OCI-LY7 (cell line): ENCODE measurements at regions not wholly inside any gene's neighbourhood (a gene's known extent, or its start where the extent isn't known, plus 50 kb on each side); places are given as distances from the start of the nearest gene placed in this dataset.

Experiments used
- BruUV-seq: library from RNA; stranded (reverse); fragments of 400-500 nt; replicated peaks from 2 replicates; lab custom pipeline; 2021; lab: Mats Ljungman, UMichigan
- CTCF ChIA-PET: fragments of 300-600 bp; sonication (Branson Sonifier 250); formaldehyde crosslinking; loops from one replicate; lab custom pipeline; 2022; ENCODE audit warnings: antibody characterized with exemption; ENCODE audit not compliant: unreplicated experiment; lab: Charles Lee
- POLR2A ChIA-PET: fragments of 300-600 bp; sonication (Branson Sonifier 250); formaldehyde crosslinking; loops from one replicate; lab custom pipeline; 2022; ENCODE audit warnings: antibody characterized with exemption; lab: Charles Lee
- DNase-seq: peaks from one replicate; pipeline ENCODE4 v3.0.0-alpha.2; 2015; ENCODE audit warnings: low spot score
- H2AFZ ChIP-seq: fragments of 200-600 bp; sonication (generic), shearing (Covaris generic); 2 replicates; pipeline ENCODE4 v1.6.1; 2014; ENCODE audit warnings: mild to moderate bottlenecking, antibody characterized with exemption, low read length, moderate library complexity
- H3K27ac ChIP-seq: fragments of 200-600 bp; sonication (generic); 2 replicates; pipeline ENCODE4 v1.5.1; 2014; ENCODE audit warnings: mixed run types, low read depth, mild to moderate bottlenecking, moderate library complexity, low read length, inconsistent platforms; ENCODE audit not compliant: poor library complexity, severe bottlenecking
- H3K36me3 ChIP-seq: fragments of 200-600 bp; sonication (generic); 2 replicates; pipeline ENCODE4 v1.6.1; 2014; ENCODE audit warnings: mild to moderate bottlenecking, antibody characterized with exemption, low read length, moderate library complexity, mixed read lengths; ENCODE audit not compliant: insufficient read depth
- H3K4me1 ChIP-seq: fragments of 200-600 bp; sonication (generic); 2 replicates; pipeline ENCODE4 v1.5.1; 2014; ENCODE audit warnings: mild to moderate bottlenecking, low read length; ENCODE audit not compliant: insufficient read depth, poor library complexity, severe bottlenecking
- H3K4me2 ChIP-seq: fragments of 200-600 bp; sonication (generic); 2 replicates; pipeline ENCODE4 v1.6.1; 2014; ENCODE audit warnings: mild to moderate bottlenecking, low read length
- H3K4me3 ChIP-seq: fragments of 200-600 bp; sonication (generic); 2 replicates; pipeline ENCODE4 v1.5.1; 2014; ENCODE audit warnings: mild to moderate bottlenecking, low read depth, low read length; ENCODE audit not compliant: poor library complexity, severe bottlenecking
- H3K79me2 ChIP-seq: fragments of 200-600 bp; sonication (generic); 2 replicates; pipeline ENCODE4 v1.6.1; 2016; ENCODE audit warnings: low read depth, mild to moderate bottlenecking, low read length, moderate library complexity, mixed read lengths; ENCODE audit not compliant: insufficient read depth
- H3K9me2 ChIP-seq: fragments of 200-600 bp; sonication (generic); 2 replicates; pipeline ENCODE4 v1.6.1; 2016; ENCODE audit warnings: mild to moderate bottlenecking, low read length, mixed read lengths; ENCODE audit not compliant: insufficient read depth
- H3K9me3 ChIP-seq: fragments of 200-600 bp; sonication (generic); 2 replicates; pipeline ENCODE4 v1.6.1; 2014; ENCODE audit warnings: mild to moderate bottlenecking, mixed run types, low read length, mixed read lengths
- H4K20me1 ChIP-seq: fragments of 200-600 bp; sonication (generic); 2 replicates; pipeline ENCODE4 v1.6.1; 2014; ENCODE audit warnings: mild to moderate bottlenecking, antibody characterized with exemption, low read length, moderate library complexity, mixed read lengths; ENCODE audit not compliant: insufficient read depth
- EZH2phosphoT487 ChIP-seq: fragments of 200-600 bp; sonication (generic); IDR thresholded peaks from 2 replicates; pipeline ENCODE4 v1.6.1; 2018; ENCODE audit warnings: low read depth, borderline replicate concordance, mild to moderate bottlenecking, mixed run types, antibody characterized with exemption, low read length, moderate library complexity, mixed read lengths
- intact Hi-C: fragments of 100-400 bp; cut with micrococcal nuclease; formaldehyde crosslinking; loops from one replicate; pipeline ENCODE4 v1.10.0; 2022; ENCODE audit not compliant: unreplicated experiment
- TF ChIP-seq, protein P1 (sequence below): fragments of 200-600 bp; sonication (generic); conservative IDR thresholded peaks from 2 replicates; pipeline ENCODE4 v1.5.1; 2014; ENCODE audit warnings: mild to moderate bottlenecking, antibody characterized with exemption, low read length, moderate library complexity, mixed read lengths

DNA sequence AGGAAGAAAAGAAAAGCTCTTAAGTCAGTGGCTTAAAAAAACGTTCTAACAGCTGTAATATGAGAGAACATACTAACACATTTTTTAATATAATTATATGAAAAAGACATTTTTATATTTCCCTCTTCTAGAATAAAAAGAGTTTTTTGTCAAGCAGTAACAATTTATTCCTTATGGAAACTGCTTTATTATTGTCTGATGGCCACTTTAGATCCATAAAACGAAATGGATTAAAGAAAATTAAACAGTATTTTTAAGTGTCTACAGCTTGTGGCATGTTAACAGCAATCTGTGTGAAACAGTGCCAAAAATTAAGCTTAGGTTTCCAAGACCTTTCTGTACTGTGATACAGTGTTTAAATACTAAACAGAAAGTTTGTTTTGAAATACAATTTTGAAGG lies 55.5 kb upstream of the TENM3 start:
- Histone ChIP-seq H3K4me2 (no peak overlapping the region), H3K9me3 (no peaks in the 10 kb centered on the region), H3K4me3 (no peak overlapping the region), H2AFZ (no peak overlapping the region), H3K79me2 (no peaks in the 10 kb centered on the region), H3K36me3 (no peaks in the 10 kb centered on the region), H3K27ac (no peak overlapping the region), H3K4me1 (no peaks in the 10 kb centered on the region), H3K9me2 (no peaks in the 10 kb centered on the region), H4K20me1 (no peaks in the 10 kb centered on the region)
- no peak for TF ChIP-seq EZH2phosphoT487
- TF ChIP-seq, protein P1, sequence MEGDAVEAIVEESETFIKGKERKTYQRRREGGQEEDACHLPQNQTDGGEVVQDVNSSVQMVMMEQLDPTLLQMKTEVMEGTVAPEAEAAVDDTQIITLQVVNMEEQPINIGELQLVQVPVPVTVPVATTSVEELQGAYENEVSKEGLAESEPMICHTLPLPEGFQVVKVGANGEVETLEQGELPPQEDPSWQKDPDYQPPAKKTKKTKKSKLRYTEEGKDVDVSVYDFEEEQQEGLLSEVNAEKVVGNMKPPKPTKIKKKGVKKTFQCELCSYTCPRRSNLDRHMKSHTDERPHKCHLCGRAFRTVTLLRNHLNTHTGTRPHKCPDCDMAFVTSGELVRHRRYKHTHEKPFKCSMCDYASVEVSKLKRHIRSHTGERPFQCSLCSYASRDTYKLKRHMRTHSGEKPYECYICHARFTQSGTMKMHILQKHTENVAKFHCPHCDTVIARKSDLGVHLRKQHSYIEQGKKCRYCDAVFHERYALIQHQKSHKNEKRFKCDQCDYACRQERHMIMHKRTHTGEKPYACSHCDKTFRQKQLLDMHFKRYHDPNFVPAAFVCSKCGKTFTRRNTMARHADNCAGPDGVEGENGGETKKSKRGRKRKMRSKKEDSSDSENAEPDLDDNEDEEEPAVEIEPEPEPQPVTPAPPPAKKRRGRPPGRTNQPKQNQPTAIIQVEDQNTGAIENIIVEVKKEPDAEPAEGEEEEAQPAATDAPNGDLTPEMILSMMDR: no peak
- ChIA-PET CTCF (no interaction called here), POLR2A (interaction anchor here (0.6 kb wide), 1 partner anchor 14 kb away, joined by 3 read pairs; no protein-coding TSS in a partner anchor)
- no peak for DNase-seq
- intact Hi-C loops: no loop called here
- BruUV-seq: no TSS peak

DNA sequence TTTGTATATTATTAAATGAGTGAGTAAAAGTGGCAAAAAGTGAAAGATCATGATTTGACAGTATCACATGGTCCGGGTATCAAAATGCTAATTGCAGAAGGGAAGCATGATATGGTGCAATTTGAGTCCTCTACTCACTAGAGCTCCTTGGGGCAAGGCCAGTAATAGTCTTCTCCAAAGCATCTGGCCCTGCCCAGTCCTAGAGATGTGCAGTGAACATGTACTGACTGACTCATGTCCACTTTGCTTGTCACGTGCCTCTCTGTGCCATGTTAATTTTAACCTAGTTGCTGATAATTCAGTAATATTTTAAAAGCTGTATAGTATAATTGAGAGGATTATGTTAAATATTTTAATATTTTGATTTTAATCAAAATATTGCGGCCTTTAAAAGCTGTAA lies 54.6 kb upstream of the TENM3 start:
- no peak overlapping the region for H3K27ac ChIP-seq
- H3K4me2 ChIP-seq: no peak overlapping the region
- BruUV-seq: no TSS peak
- no peak overlapping the region for H3K4me3 ChIP-seq
- no peaks in the 10 kb centered on the region for H4K20me1 ChIP-seq
- TF ChIP-seq EZH2phosphoT487: no peak
- TF ChIP-seq, protein P1: no peak
- no peak for DNase-seq
- intact Hi-C loops: no loop called here
- POLR2A ChIA-PET: interaction anchor here (0.6 kb wide), 1 partner anchor 108 kb away, joined by 3 read pairs; no protein-coding TSS in a partner anchor
- H3K4me1 ChIP-seq: no peaks in the 10 kb centered on the region
- no peaks in the 10 kb centered on the region for H3K9me2 ChIP-seq
- no peak overlapping the region for H2AFZ ChIP-seq
- H3K79me2 ChIP-seq: no peaks in the 10 kb centered on the region
- H3K9me3 ChIP-seq: no peaks in the 10 kb centered on the region
- CTCF ChIA-PET: no interaction called here
- no peaks in the 10 kb centered on the region for H3K36me3 ChIP-seq

DNA sequence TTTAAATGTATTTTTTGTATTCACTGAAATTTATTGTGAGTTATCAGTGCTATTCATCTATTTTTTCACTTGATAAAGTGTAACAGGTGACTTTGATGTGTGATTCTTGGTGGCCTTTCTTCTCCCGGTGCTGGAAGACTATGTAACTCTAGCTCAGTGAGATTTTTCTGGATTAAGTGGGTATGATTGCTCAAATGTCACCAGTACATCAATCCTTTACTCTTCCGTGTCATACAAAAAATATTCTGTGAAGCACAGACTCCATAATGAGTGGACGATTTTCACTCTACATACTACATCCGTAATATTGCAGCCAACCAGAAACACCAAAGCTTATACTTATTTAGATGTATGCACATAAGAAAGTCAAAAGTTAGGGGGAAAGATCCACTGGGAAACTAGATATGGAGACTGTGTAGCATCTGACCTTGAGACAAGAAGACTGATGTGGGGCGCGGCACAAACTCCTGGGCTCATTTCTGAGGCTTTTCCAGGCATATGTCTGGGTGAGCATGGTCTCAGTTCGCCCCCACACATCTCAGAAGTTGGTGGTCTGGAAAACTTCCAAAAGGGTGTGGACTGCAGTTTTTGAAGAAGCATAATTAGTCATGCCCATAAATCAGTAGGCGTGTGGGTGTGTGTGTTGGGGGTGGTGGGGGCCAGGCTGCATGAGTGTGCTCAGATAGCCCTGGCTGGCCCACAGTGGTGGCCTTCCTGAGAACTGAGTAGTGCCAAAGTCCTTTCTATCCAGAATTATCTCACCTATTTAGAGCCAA lies 53.9 kb upstream of the TENM3 start:
- Histone ChIP-seq H4K20me1 (no peaks in the 10 kb centered on the region), H3K4me2 (no peak overlapping the region), H3K9me3 (no peaks in the 10 kb centered on the region), H2AFZ (no peak overlapping the region), H3K4me3 (no peak overlapping the region), H3K36me3 (no peaks in the 10 kb centered on the region), H3K4me1 (no peaks in the 10 kb centered on the region), H3K27ac (no peak overlapping the region), H3K9me2 (no peaks in the 10 kb centered on the region), H3K79me2 (no peaks in the 10 kb centered on the region)
- TF ChIP-seq, protein P1: no peak
- no peak for TF ChIP-seq EZH2phosphoT487
- no TSS peak for BruUV-seq
- intact Hi-C loops: no loop called here
- ChIA-PET CTCF (no interaction called here), POLR2A (interaction anchor here (0.6 kb wide), 1 partner anchor 107 kb away, joined by 3 read pairs; no protein-coding TSS in a partner anchor)
- DNase-seq: no peak
